T-cell (primary cell): ENCODE measurements at regions not wholly inside any gene's neighbourhood (a gene's known extent, or its start where the extent isn't known, plus 50 kb on each side); places are given as distances from the start of the nearest gene placed in this dataset.

ENCODE experiments used
- ATAC-seq, 4 experiments: fragments of 200-7000 bp in 3 of 4; fragments of 150-1000 bp in 1 of 4; cut with Tn5 transposase; replicated peaks in 1 of 4; 1 replicate in 3 of 4; 2 replicates in 1 of 4; pipeline ENCODE4 v1.10.0; 2021; ENCODE audit warnings: moderate library complexity in 3 of 4, mild to moderate bottlenecking in 2 of 4, moderate number of reproducible peaks in 1 of 4
- CTCF ChIA-PET, 2 donors: fragments of 300-600 bp; sonication (Branson Sonifier 250); formaldehyde crosslinking; loops; one replicate each; lab custom pipeline; 2022; ENCODE audit warnings: antibody characterized with exemption in 2 of 2; lab: Charles Lee
- POLR2A ChIA-PET, 2 donors: fragments of 300-600 bp; sonication (Branson Sonifier 250); formaldehyde crosslinking; loops; one replicate each; lab custom pipeline; 2022; ENCODE audit warnings: antibody characterized with exemption in 2 of 2; lab: Charles Lee
- DNase-seq, 35 experiments: peaks; one replicate each; pipeline versions ENCODE4 v3.0.0 to v3.0.0-alpha.2; 2013 to 2023
- H3K27ac ChIP-seq: one replicate; pipeline ENCODE4 v1.5.1; 2013; ENCODE audit warnings: low read length
- H3K27me3 ChIP-seq, 2 experiments: replicated peaks in 1 of 2; 1 replicate in 1 of 2; 2 replicates in 1 of 2; pipeline versions ENCODE4 v1.6.1 to v1.7.0; 2013; ENCODE audit warnings: low read length in 1 of 2, mixed read lengths in 1 of 2; ENCODE audit not compliant: control insufficient read depth in 2 of 2, insufficient read depth in 2 of 2; ENCODE audit errors: extremely low read depth in 1 of 2
- H3K36me3 ChIP-seq, 2 donors: 1 replicate in 1 of 2; 2 replicates in 1 of 2; pipeline versions ENCODE4 v1.6.1 to v1.7.0; 2013; ENCODE audit warnings: low read length in 1 of 2; ENCODE audit not compliant: control insufficient read depth in 2 of 2, insufficient read depth in 1 of 2; ENCODE audit errors: extremely low read depth in 1 of 2
- H3K4me1 ChIP-seq, 2 experiments: 1 replicate in 1 of 2; 2 replicates in 1 of 2; pipeline versions ENCODE4 v1.6.1 to v1.7.0; 2013; ENCODE audit warnings: low read length in 2 of 2, mixed read lengths in 1 of 2; ENCODE audit not compliant: insufficient read depth in 2 of 2, control insufficient read depth in 1 of 2; ENCODE audit errors: extremely low read depth in 1 of 2
- H3K4me3 ChIP-seq, 2 donors: 1 replicate in 1 of 2; 2 replicates in 1 of 2; pipeline versions ENCODE4 v1.5.1 to v1.7.0; 2013; ENCODE audit warnings: mild to moderate bottlenecking in 2 of 2, low read length in 1 of 2, moderate library complexity in 1 of 2; ENCODE audit not compliant: control insufficient read depth in 1 of 2; ENCODE audit errors: extremely low read depth in 1 of 2
- H3K9me3 ChIP-seq: 2 replicates; pipeline ENCODE4 v1.7.0; 2013
- H3K27ac Mint-ChIP-seq, 2 donors: one replicate each; pipeline ENCODE4 v1.8.0; 2020 to 2021; ENCODE audit warnings: mild to moderate bottlenecking in 2 of 2, mixed read lengths in 2 of 2
- H3K27me3 Mint-ChIP-seq, 2 donors: one replicate each; pipeline ENCODE4 v1.8.0; 2021 to 2022; ENCODE audit warnings: mixed read lengths in 2 of 2
- H3K36me3 Mint-ChIP-seq: one replicate; pipeline ENCODE4 v1.8.0; 2021; ENCODE audit warnings: mixed read lengths
- H3K4me1 Mint-ChIP-seq, 3 donors: one replicate each; pipeline ENCODE4 v1.8.0; 2020 to 2022; ENCODE audit warnings: mixed read lengths in 3 of 3, mild to moderate bottlenecking in 1 of 3
- H3K4me3 Mint-ChIP-seq, 3 donors: one replicate each; pipeline ENCODE4 v1.8.0; 2020 to 2022; ENCODE audit warnings: mild to moderate bottlenecking in 3 of 3, mixed read lengths in 3 of 3, moderate library complexity in 3 of 3
- H3K9me3 Mint-ChIP-seq, 3 donors: one replicate each; pipeline ENCODE4 v1.8.0; 2020 to 2022; ENCODE audit warnings: mixed read lengths in 3 of 3
- WGBS: methylation state at CpG from one replicate; pipeline ENCODE4 v1.1.5; 2013; ENCODE audit warnings: missing lambda C conversion rate; ENCODE audit not compliant: insufficient coverage; 5-methylcytosine and 5-hydroxymethylcytosine counted together

- Mint-ChIP-seq H3K27me3 (no peaks in the 10 kb centered on the region), H3K9me3 (peaks cover 14 to 30% (median 16%) of the 10 kb centered on the region in 3 donors), H3K36me3 (no peaks in the 10 kb centered on the region), H3K4me1 (no peaks in the 10 kb centered on the region), H3K4me3 (no peak overlapping the region), H3K27ac (no peak overlapping the region)
- H3K36me3 ChIP-seq: no peaks in the 10 kb centered on the region
- ATAC-seq (no peak), DNase-seq (no peak)
- WGBS: 67% methylated on average over 1 of the region's 3 CpGs
- POLR2A ChIA-PET: no interaction called here
- CTCF ChIA-PET: no interaction called here
- H3K27me3 ChIP-seq: no peaks in the 10 kb centered on the region
- H3K4me1 ChIP-seq: no peaks in the 10 kb centered on the region
- H3K27ac ChIP-seq: no peak overlapping the region
- H3K4me3 ChIP-seq: no peak overlapping the region
- H3K9me3 ChIP-seq: no peaks in the 10 kb centered on the region
Measured at GRCh38 chr14:87108726-87109125, 884.3 kb downstream of the GALC start.

DNA sequence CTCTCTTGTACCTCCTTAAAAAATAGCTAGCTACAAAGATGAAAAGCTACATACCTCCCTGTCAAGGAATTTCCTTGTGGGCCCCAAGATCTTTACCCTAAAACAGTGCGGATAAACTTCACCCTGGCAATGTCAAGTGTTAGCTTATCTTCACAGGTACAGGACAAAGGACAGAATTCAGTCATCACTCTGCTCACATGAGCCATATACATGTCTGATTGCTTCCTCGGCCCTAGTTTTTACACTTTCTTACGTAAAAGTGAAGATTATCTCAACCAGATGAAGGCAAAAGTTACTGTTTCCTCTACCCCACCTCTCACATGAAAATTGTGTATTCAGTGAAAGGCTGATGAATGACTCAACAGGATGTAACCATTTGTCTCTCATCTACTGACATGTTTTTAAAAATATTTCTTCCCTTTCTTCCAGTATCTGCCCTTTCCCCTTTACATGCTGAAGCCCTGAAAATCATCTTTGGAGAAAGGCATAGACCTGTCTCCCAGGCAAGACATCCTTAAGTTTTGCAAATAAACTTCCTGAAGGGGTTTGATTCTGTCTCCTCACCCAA is 890.1 kb downstream of the GALC start:
- H3K4me3 ChIP-seq: no peak overlapping the region
- no peak overlapping the region for H3K27ac Mint-ChIP-seq
- no peaks in the 10 kb centered on the region for H3K36me3 Mint-ChIP-seq
- H3K4me1 Mint-ChIP-seq: no peaks in the 10 kb centered on the region
- no peaks in the 10 kb centered on the region for H3K27me3 ChIP-seq
- WGBS: 88% methylated on average over 1 of the region's 3 CpGs
- ATAC-seq (no peak), DNase-seq (no peak)
- H3K4me3 Mint-ChIP-seq: no peak overlapping the region
- H3K27ac ChIP-seq: no peak overlapping the region
- no peaks in the 10 kb centered on the region for H3K36me3 ChIP-seq
- peaks cover 8 to 25% (median 21%) of the 10 kb centered on the region in 3 donors for H3K9me3 Mint-ChIP-seq
- H3K4me1 ChIP-seq: no peaks in the 10 kb centered on the region
- H3K9me3 ChIP-seq: no peaks in the 10 kb centered on the region
- ChIA-PET POLR2A (no interaction called here), CTCF (no interaction called here)
- H3K27me3 Mint-ChIP-seq: no peaks in the 10 kb centered on the region

DNA sequence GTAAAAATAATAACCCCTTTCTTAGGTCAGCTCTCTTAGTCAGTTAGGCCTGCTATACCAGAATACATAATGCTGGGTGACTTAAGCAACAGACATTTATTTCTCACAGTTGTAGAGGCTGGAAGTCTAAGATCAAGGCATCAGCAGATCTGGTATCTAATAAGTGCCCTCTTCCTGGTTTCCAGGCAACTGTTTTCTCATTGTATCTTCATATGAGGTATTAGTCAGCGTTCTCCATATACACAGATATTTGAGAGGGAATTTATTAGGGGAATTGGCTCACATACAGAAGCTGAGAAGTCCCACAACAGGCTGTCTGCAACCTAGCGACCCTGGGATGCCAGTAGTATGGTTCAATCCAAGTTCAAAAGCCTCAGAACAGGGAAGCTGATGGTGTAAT is 896.0 kb downstream of the GALC start:
- H3K27me3 ChIP-seq: no peaks in the 10 kb centered on the region
- POLR2A ChIA-PET: no interaction called here
- 40% methylated on average over 1 of the region's 2 CpGs for WGBS
- CTCF ChIA-PET: no interaction called here
- Mint-ChIP-seq H3K4me1 (no peaks in the 10 kb centered on the region), H3K9me3 (peaks cover 12 to 24% (median 24%) of the 10 kb centered on the region in 3 donors), H3K4me3 (no peak overlapping the region), H3K36me3 (no peaks in the 10 kb centered on the region), H3K27me3 (no peaks in the 10 kb centered on the region), H3K27ac (no peak overlapping the region)
- no peak for ATAC-seq
- H3K36me3 ChIP-seq: no peaks in the 10 kb centered on the region
- no peak for DNase-seq
- H3K4me3 ChIP-seq: no peak overlapping the region
- no peaks in the 10 kb centered on the region for H3K4me1 ChIP-seq
- H3K27ac ChIP-seq: no peak overlapping the region
- no peaks in the 10 kb centered on the region for H3K9me3 ChIP-seq

- H3K36me3 Mint-ChIP-seq: no peaks in the 10 kb centered on the region
- Histone ChIP-seq H3K4me3 (no peak overlapping the region), H3K9me3 (no peaks in the 10 kb centered on the region), H3K27ac (no peak overlapping the region), H3K27me3 (no peaks in the 10 kb centered on the region), H3K36me3 (no peaks in the 10 kb centered on the region), H3K4me1 (no peaks in the 10 kb centered on the region)
- POLR2A ChIA-PET: interaction anchor here in 1 of 2 donors (0.7 kb wide), 1 partner anchor 335 kb away, joined by 3 read pairs; no protein-coding TSS in a partner anchor
- CTCF ChIA-PET: no interaction called here
- 55% methylated on average over 2 of the region's 2 CpGs for WGBS
- no peak for DNase-seq
- no peak overlapping the region for H3K27ac Mint-ChIP-seq
- H3K4me1 Mint-ChIP-seq: no peaks in the 10 kb centered on the region
- no peak overlapping the region for H3K4me3 Mint-ChIP-seq
- peaks cover 18 to 25% (median 21%) of the 10 kb centered on the region in 3 donors for H3K9me3 Mint-ChIP-seq
- H3K27me3 Mint-ChIP-seq: no peaks in the 10 kb centered on the region
- no peak for ATAC-seq
Measured at GRCh38 chr14:87094913-87095312, 898.1 kb downstream of the GALC start.

DNA sequence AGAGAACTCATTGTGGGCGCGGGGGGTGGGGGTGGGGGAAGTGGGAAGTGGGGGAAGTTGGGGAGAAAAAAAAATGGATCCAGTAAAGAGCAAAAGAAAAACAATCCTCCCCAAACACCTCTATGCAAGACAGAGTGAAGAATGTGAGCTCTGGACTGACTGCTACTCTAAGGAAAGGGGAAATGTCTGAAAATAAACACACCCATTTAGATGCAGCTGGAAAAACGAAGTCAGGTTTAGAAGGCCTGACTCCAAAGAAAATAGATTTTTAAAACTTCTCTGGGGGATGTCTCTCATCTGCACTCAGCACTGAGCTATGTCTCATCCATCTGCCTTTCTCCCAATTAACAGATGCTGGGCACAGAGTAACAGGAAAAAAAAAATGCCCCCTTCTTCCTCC is 904.4 kb downstream of the GALC start:
- H3K27ac Mint-ChIP-seq: no peak overlapping the region
- H3K27me3 Mint-ChIP-seq: no peaks in the 10 kb centered on the region
- DNase-seq (no peak), ATAC-seq (no peak)
- Histone ChIP-seq H3K27me3 (no peaks in the 10 kb centered on the region), H3K4me3 (no peak overlapping the region), H3K27ac (no peak overlapping the region), H3K4me1 (no peaks in the 10 kb centered on the region), H3K36me3 (no peaks in the 10 kb centered on the region), H3K9me3 (no peaks in the 10 kb centered on the region)
- CTCF ChIA-PET: no interaction called here
- H3K9me3 Mint-ChIP-seq: peaks cover 12 to 36% (median 16%) of the 10 kb centered on the region in 3 donors
- WGBS: no CpG with 5 or more reads among the region's 3 CpGs
- no peak overlapping the region for H3K4me3 Mint-ChIP-seq
- H3K4me1 Mint-ChIP-seq: no peaks in the 10 kb centered on the region
- H3K36me3 Mint-ChIP-seq: no peaks in the 10 kb centered on the region
- POLR2A ChIA-PET: no interaction called here

DNA sequence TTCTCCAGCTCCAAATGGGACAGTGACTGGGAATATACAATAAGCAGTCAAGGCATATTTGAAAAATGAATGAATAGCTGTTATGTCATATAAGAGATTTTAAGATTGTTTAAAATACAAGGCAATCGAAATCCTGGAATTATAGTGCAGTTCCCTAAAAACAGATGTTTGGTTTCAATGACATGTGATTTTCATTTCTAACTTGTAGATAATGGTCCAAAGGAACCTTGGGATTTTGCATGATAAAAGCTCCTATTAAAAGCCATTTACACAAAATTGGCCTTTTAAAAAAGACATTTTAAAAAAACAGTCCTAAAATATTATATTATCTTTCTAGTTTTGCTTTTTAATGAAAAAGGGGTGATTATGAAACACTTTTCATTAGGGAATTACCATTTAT is 905.1 kb downstream of the GALC start:
- no CpG with 5 or more reads among the region's 1 CpG for WGBS
- no peak for ATAC-seq
- H3K9me3 Mint-ChIP-seq: peaks cover 16 to 36% (median 16%) of the 10 kb centered on the region in 3 donors
- H3K36me3 ChIP-seq: no peaks in the 10 kb centered on the region
- H3K27ac ChIP-seq: no peak overlapping the region
- no peak for DNase-seq
- CTCF ChIA-PET: interaction anchor here in 1 of 2 donors (0.6 kb wide), 1 partner anchor 1448 kb away, joined by 3 read pairs; no protein-coding TSS in a partner anchor
- no peaks in the 10 kb centered on the region for H3K27me3 ChIP-seq
- POLR2A ChIA-PET: no interaction called here
- H3K27me3 Mint-ChIP-seq: no peaks in the 10 kb centered on the region
- no peak overlapping the region for H3K4me3 Mint-ChIP-seq
- no peak overlapping the region for H3K4me3 ChIP-seq
- no peak overlapping the region for H3K27ac Mint-ChIP-seq
- H3K4me1 ChIP-seq: no peaks in the 10 kb centered on the region
- H3K4me1 Mint-ChIP-seq: no peaks in the 10 kb centered on the region
- H3K9me3 ChIP-seq: no peaks in the 10 kb centered on the region
- H3K36me3 Mint-ChIP-seq: no peaks in the 10 kb centered on the region

DNA sequence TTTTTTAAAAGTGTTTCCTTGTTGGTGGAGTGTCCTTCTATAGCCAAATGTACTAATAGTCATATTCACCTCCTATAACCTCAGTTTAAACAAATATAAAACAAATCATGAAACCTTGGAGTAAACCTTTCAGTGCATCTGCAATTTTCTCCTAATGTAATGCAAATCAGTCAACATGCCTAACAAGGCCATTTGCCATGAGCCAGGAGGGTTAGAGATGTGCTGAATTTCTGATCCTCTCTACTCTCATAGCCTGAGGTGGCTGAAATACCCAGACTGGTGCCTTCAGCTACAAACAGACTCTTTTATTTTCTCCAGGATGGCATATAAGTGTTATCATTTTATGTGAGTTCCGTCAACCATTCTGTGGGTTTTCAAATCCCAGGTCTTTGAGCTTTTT is 908.1 kb downstream of the GALC start:
- DNase-seq (no peak), ATAC-seq (no peak)
- Histone ChIP-seq H3K27ac (no peak overlapping the region), H3K9me3 (no peaks in the 10 kb centered on the region), H3K36me3 (no peaks in the 10 kb centered on the region), H3K4me1 (no peaks in the 10 kb centered on the region), H3K27me3 (no peaks in the 10 kb centered on the region), H3K4me3 (no peak overlapping the region)
- no peaks in the 10 kb centered on the region for H3K27me3 Mint-ChIP-seq
- no peak overlapping the region for H3K27ac Mint-ChIP-seq
- WGBS: 80% methylated on average over 1 of the region's 1 CpG
- CTCF ChIA-PET: no interaction called here
- H3K4me1 Mint-ChIP-seq: no peaks in the 10 kb centered on the region
- no peaks in the 10 kb centered on the region for H3K36me3 Mint-ChIP-seq
- POLR2A ChIA-PET: no interaction called here
- no peak overlapping the region for H3K4me3 Mint-ChIP-seq
- peaks cover 8 to 28% (median 16%) of the 10 kb centered on the region in 3 donors for H3K9me3 Mint-ChIP-seq
